HG02973 (cell line): ENCODE measurements at regions not wholly inside any gene's neighbourhood (a gene's known extent, or its start where the extent isn't known, plus 50 kb on each side); places are given as distances from the start of the nearest gene placed in this dataset.
A peak's percentile ranks its signal among the peaks of the same experiment; 100 is the strongest.

Experiments used
- ATAC-seq: cut with Tn5 transposase; IDR thresholded peaks from one replicate; pipeline ENCODE4 v1.9.1; 2021; ENCODE audit warnings: moderate library complexity; ENCODE audit not compliant: unreplicated experiment

DNA sequence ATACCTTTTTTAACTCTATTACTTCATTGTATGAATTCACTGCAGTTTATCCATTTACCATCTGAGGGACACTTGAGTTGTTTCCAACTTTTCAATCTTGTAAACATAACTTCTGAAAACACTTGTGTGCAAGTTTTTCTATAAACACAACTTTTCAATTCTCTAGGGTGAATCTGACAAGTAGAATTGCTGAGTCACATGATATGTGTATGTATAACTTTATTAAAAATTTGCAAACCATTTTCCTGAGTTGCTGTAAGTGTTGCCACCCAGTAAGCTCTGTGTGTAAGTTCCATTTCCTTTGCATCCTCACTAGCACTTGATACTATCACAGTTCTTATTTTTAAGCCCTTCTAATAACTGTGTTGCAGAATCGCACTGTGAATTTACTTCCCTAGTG lies 1415.6 kb upstream of the ATXN8OS start:
- no peak for ATAC-seq

GRCh38 chr13:68690567-68690966 lies 1417.1 kb upstream of the ATXN8OS start:
- no peak for ATAC-seq

GRCh38 chr13:68676513-68677115 lies 1431.0 kb upstream of the ATXN8OS start:
- ATAC-seq: no peak

DNA sequence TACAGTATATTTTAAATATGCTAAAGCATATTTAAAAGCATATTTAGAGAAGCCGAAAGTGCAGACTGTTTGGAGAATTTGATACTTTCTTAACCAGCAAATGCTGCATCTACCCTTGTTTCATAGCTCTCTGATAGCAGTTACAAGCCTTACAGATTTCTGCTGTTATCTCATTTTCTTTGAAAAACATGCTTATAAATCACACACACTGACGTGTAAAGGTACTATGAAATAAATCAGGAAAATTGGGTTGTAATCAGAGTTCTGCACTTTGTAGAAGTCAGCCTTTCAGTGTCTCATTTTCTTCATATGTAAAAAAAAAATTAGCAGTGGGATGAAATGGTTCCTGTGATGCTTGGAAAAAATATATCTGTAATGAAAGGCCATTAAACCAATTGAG lies 1432.4 kb upstream of the ATXN8OS start:
- ATAC-seq: no peak

DNA sequence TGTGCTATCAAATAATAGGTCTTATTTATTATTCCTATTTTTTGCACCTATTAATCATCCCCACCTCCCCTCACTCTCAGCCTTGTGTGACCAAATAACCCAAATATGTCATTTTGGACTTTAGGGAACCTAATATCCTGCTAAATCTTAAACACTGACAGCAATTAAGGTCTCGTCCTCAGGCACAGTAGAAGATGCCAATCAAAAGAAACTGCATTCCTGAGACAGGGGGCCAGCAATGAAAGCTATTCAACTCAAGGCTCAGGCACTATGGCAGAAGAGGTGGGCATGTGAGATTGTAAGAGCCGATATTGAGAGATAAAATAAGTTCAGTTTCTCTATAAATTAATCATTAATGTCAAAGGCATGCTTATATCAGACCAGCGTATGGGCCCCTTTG lies 1437.7 kb upstream of the PCDH9 start:
- no peak for ATAC-seq

DNA sequence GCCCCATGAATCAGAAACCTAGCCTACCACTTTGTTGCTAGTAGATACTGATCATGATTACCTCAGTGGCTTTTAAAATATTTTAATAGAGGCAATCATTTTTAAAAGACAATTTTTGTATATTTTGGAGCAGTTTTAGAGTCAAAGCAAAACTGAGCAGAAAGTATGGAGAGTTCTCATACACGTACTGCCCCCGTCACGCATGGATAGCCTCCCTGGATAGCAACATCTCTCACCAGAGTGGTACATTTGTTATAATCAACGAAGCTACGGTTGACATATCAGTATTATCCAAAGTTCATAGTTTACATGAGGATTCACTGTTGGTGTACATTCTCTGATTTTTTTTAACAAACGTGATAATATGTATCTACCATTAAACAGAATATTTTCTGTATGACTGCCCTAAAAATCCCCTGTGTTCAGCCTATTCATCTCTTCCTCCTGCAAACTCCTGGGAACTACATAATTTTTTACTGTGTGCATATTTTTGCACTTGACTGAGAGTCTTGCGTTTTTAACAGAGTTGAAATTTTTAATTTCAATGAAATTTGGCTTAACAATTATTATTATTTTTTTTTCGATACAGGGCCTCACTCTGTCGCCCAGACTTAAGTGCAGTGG lies 1436.8 kb upstream of the PCDH9 start:
- ATAC-seq: no peak

DNA sequence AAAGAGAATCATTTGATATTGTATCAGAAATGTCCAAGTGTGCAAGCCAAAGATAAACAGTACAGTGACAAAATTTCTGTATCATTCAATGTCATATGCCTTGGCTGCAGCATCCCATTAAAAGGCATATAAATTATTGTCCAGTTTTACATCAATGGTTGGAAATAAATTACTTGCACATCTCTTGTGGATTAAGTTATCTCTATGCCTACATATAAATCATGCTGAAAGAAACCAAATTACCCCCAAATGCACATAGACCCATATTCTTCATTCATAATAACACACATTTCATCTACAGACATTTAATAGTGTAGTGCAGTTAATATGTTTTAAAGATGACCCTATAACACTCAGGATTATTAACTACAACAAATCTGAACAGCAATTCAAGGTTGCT lies 1415.7 kb upstream of the PCDH9 start:
- ATAC-seq: no peak

GRCh38 chr13:68644611-68645010 lies 1414.5 kb upstream of the PCDH9 start:
- ATAC-seq: no peak

- ATAC-seq: no peak
These were observed 1406.6 kb upstream of the PCDH9 start for GRCh38 chr13:68636784-68637183.

- ATAC-seq: no peak
These were observed 1398.9 kb upstream of the PCDH9 start for GRCh38 chr13:68628994-68629393.

GRCh38 chr13:68627379-68627778 lies 1397.2 kb upstream of the PCDH9 start:
- no peak for ATAC-seq

GRCh38 chr13:68616600-68617222 lies 1386.6 kb upstream of the PCDH9 start:
- ATAC-seq: no peak

GRCh38 chr13:68609661-68610060 lies 1379.5 kb upstream of the PCDH9 start:
- no peak for ATAC-seq

GRCh38 chr13:68608147-68608546 lies 1378.0 kb upstream of the PCDH9 start:
- ATAC-seq: no peak

DNA sequence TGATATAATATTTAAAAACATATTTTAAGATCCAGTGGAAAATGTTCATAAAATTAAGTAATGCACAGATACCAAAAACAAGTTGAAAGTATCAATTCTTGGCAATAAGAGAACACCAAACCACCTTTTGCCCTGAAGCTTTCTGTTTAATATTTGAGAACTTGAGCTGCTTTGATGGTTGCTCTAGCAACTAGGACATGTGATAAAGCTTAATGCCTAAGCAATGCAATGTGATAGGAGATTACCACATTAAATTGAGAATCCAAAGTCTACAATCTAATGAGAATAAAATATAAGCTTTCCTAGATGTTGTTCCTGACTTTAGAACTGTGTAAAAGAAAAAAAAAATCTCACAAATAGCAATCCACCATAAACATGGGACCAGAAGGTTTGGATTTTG lies 1367.5 kb upstream of the PCDH9 start:
- ATAC-seq: no peak

GRCh38 chr13:68588623-68589022 lies 1358.5 kb upstream of the PCDH9 start:
- peak; percentile 100 for ATAC-seq

- ATAC-seq: no peak
These were observed 1354.6 kb upstream of the PCDH9 start for GRCh38 chr13:68584776-68585175.

- ATAC-seq: no peak
These were observed 1343.9 kb upstream of the PCDH9 start for GRCh38 chr13:68574053-68574452.

- ATAC-seq: no peak
These were observed 1321.8 kb upstream of the PCDH9 start for GRCh38 chr13:68551701-68552522.

GRCh38 chr13:68550330-68550729 lies 1320.2 kb upstream of the PCDH9 start:
- peak; percentile 65 for ATAC-seq

DNA sequence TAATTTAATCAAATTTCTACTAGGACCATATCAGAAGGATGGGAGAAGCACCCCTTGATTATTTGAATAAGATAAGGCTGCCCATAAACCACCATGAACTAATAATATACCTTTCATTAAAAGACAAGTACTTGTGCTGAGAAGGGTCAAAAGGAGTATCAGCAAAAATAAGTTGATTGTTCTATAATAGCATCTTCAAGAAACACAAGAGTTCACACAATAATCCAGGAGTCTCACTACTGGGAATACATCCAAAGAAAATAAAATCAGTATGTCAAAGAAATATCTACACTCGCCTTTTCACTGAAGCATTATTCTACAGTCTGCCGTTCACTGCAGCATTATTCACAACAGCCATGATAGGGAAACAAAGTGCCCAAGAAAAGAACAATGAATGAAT lies 1310.1 kb upstream of the PCDH9 start:
- no peak for ATAC-seq

GRCh38 chr13:68535329-68535728 lies 1305.2 kb upstream of the PCDH9 start:
- peak; percentile 95 for ATAC-seq
